Neural progenitor cell (in vitro differentiated cells): ENCODE measurements at regions not wholly inside any gene's neighbourhood (a gene's known extent, or its start where the extent isn't known, plus 50 kb on each side); places are given as distances from the start of the nearest gene placed in this dataset.
A peak's percentile ranks its signal among the peaks of the same experiment; 100 is the strongest.

Experiments used
- DNase-seq: peaks from one replicate; pipeline ENCODE4 v3.0.0-alpha.2; 2016; ENCODE audit warnings: low spot score
- H2AFZ ChIP-seq: fragments of 200-600 bp; sonication (generic); replicated peaks from 2 replicates; pipeline ENCODE4 v1.6.1; 2016; ENCODE audit warnings: antibody characterized with exemption
- H3F3A ChIP-seq: fragments of 200-600 bp; sonication (generic); 2 replicates; pipeline ENCODE4 v1.6.1; 2016; ENCODE audit warnings: antibody characterized with exemption, low read depth
- H3K27ac ChIP-seq: fragments of 200-600 bp; sonication (generic); 2 replicates; pipeline ENCODE4 v1.5.1; 2016; ENCODE audit warnings: mild to moderate bottlenecking
- H3K27me3 ChIP-seq: fragments of 200-600 bp; sonication (generic); 2 replicates; pipeline ENCODE4 v1.6.1; 2016; ENCODE audit warnings: mild to moderate bottlenecking, moderate library complexity
- H3K36me3 ChIP-seq: fragments of 200-600 bp; sonication (generic); 2 replicates; pipeline ENCODE4 v1.5.1; 2016
- H3K4me1 ChIP-seq: fragments of 200-600 bp; sonication (generic); 2 replicates; pipeline ENCODE4 v1.6.1; 2016; ENCODE audit warnings: mixed run types
- H3K4me2 ChIP-seq: fragments of 200-600 bp; sonication (generic); 2 replicates; pipeline ENCODE4 v1.6.1; 2016
- H3K4me3 ChIP-seq: fragments of 200-600 bp; sonication (generic); 2 replicates; pipeline ENCODE4 v1.5.1; 2016
- H3K79me2 ChIP-seq: fragments of 200-600 bp; sonication (generic); 2 replicates; pipeline ENCODE4 v1.6.1; 2016; ENCODE audit warnings: low read depth
- H3K9ac ChIP-seq: fragments of 200-600 bp; sonication (generic); 2 replicates; pipeline ENCODE4 v1.6.1; 2016
- H3K9me3 ChIP-seq: fragments of 200-600 bp; sonication (generic); 2 replicates; pipeline ENCODE4 v1.5.1; 2016; ENCODE audit warnings: low read depth
- H4K20me1 ChIP-seq: fragments of 200-600 bp; sonication (generic); 2 replicates; pipeline ENCODE4 v1.6.1; 2016; ENCODE audit warnings: low read depth
- H3K27ac Mint-ChIP-seq: 3 replicates; pipeline ENCODE4 v1.8.0; 2021; ENCODE audit warnings: mixed read lengths
- H3K27me3 Mint-ChIP-seq: 2 replicates; pipeline ENCODE4 v1.8.0; 2022; ENCODE audit warnings: low read depth, mild to moderate bottlenecking, inconsistent platforms, moderate library complexity, mixed read lengths; ENCODE audit not compliant: insufficient read depth
- H3K36me3 Mint-ChIP-seq: 3 replicates; pipeline ENCODE4 v1.8.0; 2021; ENCODE audit warnings: mixed read lengths
- H3K4me1 Mint-ChIP-seq: 3 replicates; pipeline ENCODE4 v1.8.0; 2021; ENCODE audit warnings: mixed read lengths
- H3K4me3 Mint-ChIP-seq: 3 replicates; pipeline ENCODE4 v1.8.0; 2021; ENCODE audit warnings: mild to moderate bottlenecking, moderate library complexity, mixed read lengths
- H3K9me3 Mint-ChIP-seq: 3 replicates; pipeline ENCODE4 v1.8.0; 2020; ENCODE audit warnings: mixed read lengths
- CTCF ChIP-seq: fragments of 200-600 bp; sonication (generic); IDR thresholded peaks from 2 replicates; pipeline ENCODE4 v1.5.1; 2017; ENCODE audit warnings: antibody characterized with exemption, mild to moderate bottlenecking
- EZH2 ChIP-seq: fragments of 200-600 bp; sonication (generic); IDR thresholded peaks from 2 replicates; pipeline ENCODE4 v1.6.1; 2017; ENCODE audit warnings: antibody characterized with exemption, mild to moderate bottlenecking, moderate library complexity
- EZH2phosphoT487 ChIP-seq: fragments of 200-600 bp; sonication (generic); IDR thresholded peaks from 2 replicates; pipeline ENCODE4 v1.6.1; 2017; ENCODE audit warnings: antibody characterized with exemption

- H3K4me3 Mint-ChIP-seq, result no peak overlapping the region
- TF ChIP-seq EZH2phosphoT487 (no peak), EZH2 (no peak), CTCF (no peak)
- Histone ChIP-seq H3K4me3 (no peak overlapping the region), H3K4me2 (no peak overlapping the region), H2AFZ (no peak overlapping the region), H3K9ac (no peak overlapping the region), H3F3A (no peaks in the 10 kb centered on the region), H3K4me1 (peaks cover 7% of the 10 kb centered on the region), H3K36me3 (no peaks in the 10 kb centered on the region), H3K27ac (no peak overlapping the region), H3K27me3 (no peaks in the 10 kb centered on the region), H3K79me2 (no peaks in the 10 kb centered on the region), H3K9me3 (no peaks in the 10 kb centered on the region), H4K20me1 (no peaks in the 10 kb centered on the region)
- H3K27me3 Mint-ChIP-seq, result peaks cover 11% of the 10 kb centered on the region
- H3K36me3 Mint-ChIP-seq, result peaks cover 2% of the 10 kb centered on the region
- no peak for DNase-seq
- H3K4me1 Mint-ChIP-seq, result peaks cover 32% of the 10 kb centered on the region
- no peak overlapping the region for H3K27ac Mint-ChIP-seq
- H3K9me3 Mint-ChIP-seq, result peaks cover 21% of the 10 kb centered on the region
Observed at GRCh38 chr6:150299873-150300485, 68.8 kb upstream of the IYD start.

GRCh38 chr6:150301846-150302519 is 66.8 kb upstream of the IYD start:
- H3K9me3 ChIP-seq, result no peaks in the 10 kb centered on the region
- Mint-ChIP-seq H3K4me3 (no peak overlapping the region), H3K27me3 (peaks cover 9% of the 10 kb centered on the region), H3K27ac (peak overlapping the region; percentile 42), H3K9me3 (peaks cover 13% of the 10 kb centered on the region), H3K36me3 (peaks cover 2% of the 10 kb centered on the region), H3K4me1 (peaks cover 37% of the 10 kb centered on the region)
- H3K4me2 ChIP-seq, result no peak overlapping the region
- H4K20me1 ChIP-seq, result no peaks in the 10 kb centered on the region
- H2AFZ ChIP-seq, result no peak overlapping the region
- H3K9ac ChIP-seq, result no peak overlapping the region
- H3K27me3 ChIP-seq, result no peaks in the 10 kb centered on the region
- TF ChIP-seq EZH2phosphoT487 (no peak), CTCF (no peak), EZH2 (no peak)
- DNase-seq, result no peak
- no peaks in the 10 kb centered on the region for H3F3A ChIP-seq
- no peaks in the 10 kb centered on the region for H3K36me3 ChIP-seq
- H3K79me2 ChIP-seq, result no peaks in the 10 kb centered on the region
- H3K4me3 ChIP-seq, result no peak overlapping the region
- peaks cover 7% of the 10 kb centered on the region for H3K4me1 ChIP-seq
- no peak overlapping the region for H3K27ac ChIP-seq

GRCh38 chr6:150302520-150303176 is 66.2 kb upstream of the IYD start:
- Histone ChIP-seq H3F3A (no peaks in the 10 kb centered on the region), H4K20me1 (no peaks in the 10 kb centered on the region), H3K79me2 (no peaks in the 10 kb centered on the region), H3K27me3 (no peaks in the 10 kb centered on the region), H3K9me3 (no peaks in the 10 kb centered on the region), H2AFZ (no peak overlapping the region), H3K36me3 (no peaks in the 10 kb centered on the region), H3K27ac (no peak overlapping the region), H3K9ac (no peak overlapping the region), H3K4me2 (no peak overlapping the region), H3K4me1 (peaks cover 7% of the 10 kb centered on the region), H3K4me3 (no peak overlapping the region)
- Mint-ChIP-seq H3K27me3 (peaks cover 9% of the 10 kb centered on the region), H3K4me1 (peaks cover 39% of the 10 kb centered on the region), H3K9me3 (peaks cover 9% of the 10 kb centered on the region), H3K27ac (peak overlapping the region; percentile 87), H3K4me3 (no peak overlapping the region), H3K36me3 (peaks cover 1% of the 10 kb centered on the region)
- DNase-seq, result peak; percentile 22
- TF ChIP-seq CTCF, result no peak
- TF ChIP-seq EZH2, result no peak
- no peak for TF ChIP-seq EZH2phosphoT487
